Renal cortex interstitium (tissue), 11 donors: ENCODE measurements at regions not wholly inside any gene's neighbourhood (a gene's known extent, or its start where the extent isn't known, plus 50 kb on each side); places are given as distances from the start of the nearest gene placed in this dataset.
"Not testable (repeated sequence)": the region's sequence is repeated elsewhere in the genome, so short reads cannot be mapped to it uniquely, and the experiment has no call there.

Source experiments
- DNase-seq, 11 donors: peaks; one replicate each; pipeline ENCODE4 v3.0.0-alpha.2; 2013; ENCODE audit warnings: low read depth in 9 of 11, low spot score in 4 of 11; ENCODE audit errors: extremely low read depth in 1 of 11

DNA sequence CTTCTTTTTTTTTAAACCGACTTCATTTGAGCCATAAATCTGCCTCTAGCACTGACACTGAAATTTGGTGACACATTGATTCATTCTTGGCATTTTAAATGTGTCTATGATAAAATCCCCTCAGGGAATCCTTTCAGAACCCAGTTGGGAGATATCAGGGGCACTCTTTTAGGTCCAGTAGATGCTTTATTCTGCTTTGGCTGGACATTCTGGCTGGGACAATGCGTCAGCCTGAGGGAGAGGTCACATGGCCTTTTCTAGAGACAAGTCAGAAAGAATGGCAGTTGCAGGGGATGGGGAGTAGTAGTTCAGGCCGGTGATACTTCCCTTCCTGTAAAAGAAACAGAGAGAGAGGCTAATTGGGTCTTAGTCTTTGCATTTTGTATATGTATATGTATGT lies 63.1 kb downstream of the TRIM43 start:
- not testable (repeated sequence) for DNase-seq

DNA sequence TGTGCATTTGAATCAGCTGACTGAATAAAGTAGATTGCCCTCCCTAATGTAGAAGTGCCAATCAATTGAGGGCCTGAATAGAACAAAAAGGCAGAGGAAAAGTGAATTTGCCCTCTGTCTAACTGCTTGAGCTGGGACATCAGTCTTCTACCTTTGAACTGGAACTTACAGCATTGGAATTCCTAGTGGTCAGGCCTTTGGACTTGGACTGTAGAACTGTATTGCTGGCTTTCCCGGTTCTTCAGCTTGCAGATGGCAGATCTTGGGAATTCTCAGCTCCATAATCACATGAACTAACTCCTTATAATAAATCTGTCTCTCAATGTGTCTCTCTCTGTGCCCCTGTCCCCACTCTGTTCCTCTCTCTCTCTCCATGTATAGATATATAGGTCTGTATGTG lies 64.8 kb downstream of the TRIM43 start:
- DNase-seq = not testable (repeated sequence)

DNA sequence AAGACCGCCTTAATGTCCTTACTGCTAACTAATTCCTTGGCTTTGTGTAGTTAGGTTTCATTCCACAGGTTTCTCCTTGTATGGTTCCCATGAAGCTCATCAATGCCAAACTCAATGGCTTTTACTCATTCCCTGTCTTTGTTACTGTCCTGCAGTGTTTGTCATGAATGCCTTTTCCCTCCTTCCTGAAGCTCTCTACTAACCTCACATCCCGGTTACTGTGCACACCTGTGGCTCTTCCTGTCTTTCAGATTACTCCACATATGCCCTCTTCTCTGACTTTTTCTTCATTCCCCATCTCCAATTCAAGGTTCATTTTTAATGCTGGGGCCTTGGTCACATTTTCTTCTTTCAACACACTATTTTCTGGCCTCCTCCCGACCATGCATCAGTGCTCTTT lies 66.1 kb downstream of the TRIM43 start:
- not testable (repeated sequence) for DNase-seq

DNA sequence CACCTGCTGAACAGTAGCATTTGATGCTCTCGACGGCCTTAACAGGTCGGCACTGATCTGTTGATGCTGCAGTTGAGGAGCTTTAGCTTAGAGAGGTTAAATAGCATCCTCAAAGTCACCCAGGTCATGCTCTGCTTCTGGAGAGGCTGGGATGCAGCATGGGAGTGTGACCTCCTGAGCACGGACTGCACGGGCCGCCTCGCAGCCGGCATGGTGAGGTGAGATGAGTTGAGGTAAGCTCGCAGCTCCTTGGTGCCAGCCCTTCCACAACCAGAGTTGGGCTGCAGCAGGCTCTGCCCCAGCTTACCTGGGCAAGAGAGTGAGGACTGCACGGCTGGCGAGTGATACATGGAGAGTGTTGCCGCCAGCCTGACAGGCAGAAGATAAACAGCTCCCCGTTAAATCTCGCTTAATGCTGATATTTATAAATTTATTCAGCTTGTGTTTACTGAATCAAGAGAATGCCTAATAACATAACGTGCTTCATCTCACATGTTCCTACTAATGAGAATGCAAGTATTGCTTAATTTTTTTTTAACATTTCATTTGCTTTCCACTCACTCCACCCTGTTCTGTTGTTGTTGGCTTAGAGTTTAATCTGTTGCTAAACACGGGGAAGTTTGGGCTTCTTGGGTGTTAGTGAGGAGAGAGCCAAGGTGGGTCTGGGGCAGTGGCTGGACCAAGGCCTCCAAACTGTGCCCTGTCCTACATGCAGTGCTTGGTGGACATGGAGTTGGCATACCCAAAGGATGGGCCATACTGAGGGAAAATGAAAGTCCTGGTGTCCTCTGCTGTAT lies 69.2 kb downstream of the TRIM43 start:
- not testable (repeated sequence) for DNase-seq

DNA sequence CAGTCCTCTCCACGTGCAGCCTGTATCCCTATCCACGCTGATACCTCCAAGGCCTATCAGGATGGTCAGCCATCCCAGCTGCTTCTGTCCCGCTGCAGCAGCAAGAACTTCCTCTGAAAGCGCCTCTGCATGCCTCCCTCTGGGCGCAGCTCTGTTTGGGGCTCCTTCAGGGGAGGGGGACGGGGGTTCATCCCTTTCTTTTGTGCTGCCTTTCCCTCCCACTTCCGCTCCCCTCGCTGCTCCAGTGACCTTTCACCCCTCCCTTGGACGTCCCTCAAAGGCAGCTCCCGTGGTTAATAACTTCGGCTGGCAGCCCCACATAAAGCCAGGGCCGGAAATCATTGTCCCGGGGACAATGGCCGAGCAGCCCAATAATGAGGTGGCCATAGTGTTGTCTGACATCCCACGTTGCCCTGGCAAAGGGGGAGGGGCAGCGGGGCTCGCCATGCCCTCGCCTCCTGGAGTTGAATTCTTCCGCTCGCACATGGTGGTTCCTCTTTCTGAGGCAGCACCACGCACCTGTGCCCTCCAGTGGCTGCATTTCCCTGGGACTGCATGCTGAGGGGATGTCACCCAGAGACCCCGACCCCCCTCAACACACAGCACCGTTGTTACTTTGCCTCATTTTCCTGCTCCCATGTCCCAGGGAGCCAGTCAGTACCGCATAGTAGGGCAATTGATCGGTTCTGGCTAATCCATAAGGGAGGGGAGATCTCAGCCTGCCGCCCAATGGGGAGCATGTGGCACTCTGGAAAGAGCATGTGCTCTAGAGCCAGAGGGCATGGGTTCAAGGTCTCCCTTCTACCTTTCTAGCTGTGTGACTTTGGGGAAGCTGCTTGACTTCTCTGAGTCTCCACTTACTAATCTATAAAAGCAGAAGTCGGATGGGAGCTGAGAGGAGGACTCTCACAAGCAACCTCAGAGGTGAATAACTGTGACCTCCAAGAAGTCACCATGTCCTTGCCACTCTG lies 72.0 kb downstream of the TRIM43 start:
- DNase-seq = not testable (repeated sequence)

DNA sequence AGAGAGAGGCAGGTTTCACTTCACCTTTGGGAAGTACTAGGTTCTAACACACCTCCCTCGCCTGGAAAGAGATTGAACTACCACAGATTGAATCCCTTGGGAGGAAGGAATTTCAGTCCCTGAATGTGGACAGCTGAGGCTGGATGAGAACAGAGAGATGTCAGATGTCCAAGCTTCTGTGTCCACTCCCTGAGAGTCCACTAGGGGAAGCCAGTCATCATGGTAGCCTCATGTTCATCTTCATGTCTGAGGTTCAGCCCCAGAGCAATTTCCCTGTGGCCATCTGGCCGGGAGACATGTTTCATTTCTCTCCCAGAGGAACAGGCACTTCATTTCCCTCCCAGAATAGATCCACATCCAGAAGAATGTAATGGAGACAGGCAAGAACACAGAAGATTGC lies 74.8 kb downstream of the TRIM43 start:
- DNase-seq = not testable (repeated sequence)

DNA sequence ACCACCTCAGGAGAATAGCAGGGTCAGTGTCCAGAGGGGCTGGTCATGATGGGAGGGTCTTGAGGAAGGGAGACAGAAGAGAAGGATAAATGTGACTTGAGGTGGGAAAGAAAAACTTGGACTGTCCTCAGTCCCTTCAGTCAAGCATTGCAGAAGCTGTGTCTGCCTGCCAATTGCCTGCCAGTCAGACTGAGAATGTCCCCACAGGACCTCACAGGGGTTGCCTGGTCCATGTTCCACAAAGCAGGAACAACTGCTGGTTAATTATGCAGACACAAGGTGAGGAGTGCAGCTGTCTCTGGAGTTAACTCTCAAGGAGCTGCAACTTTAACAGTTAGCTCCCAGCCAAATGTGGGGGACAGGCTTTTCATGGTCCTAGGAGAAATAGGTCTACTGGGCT lies 75.7 kb downstream of the TRIM43 start:
- no peak for DNase-seq

DNA sequence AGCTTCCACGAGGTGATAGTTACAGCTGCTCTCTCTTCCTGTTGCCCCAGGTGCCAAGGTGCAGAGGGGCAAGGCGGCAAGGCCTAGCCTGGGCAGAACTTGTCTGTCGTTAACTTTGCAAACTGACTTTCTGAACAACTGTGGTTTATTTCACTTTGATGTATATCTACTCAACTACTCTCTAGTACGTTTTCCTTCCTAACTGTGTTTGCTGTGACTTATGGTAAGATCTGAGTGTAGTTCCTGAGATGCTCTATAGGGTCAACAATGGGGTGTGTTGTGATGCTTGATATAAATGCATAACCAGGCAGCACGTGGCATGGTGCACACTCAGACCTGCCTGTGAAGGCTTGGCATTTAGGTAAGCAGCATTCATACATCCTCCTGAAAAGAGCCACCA lies 77.1 kb downstream of the TRIM43 start:
- DNase-seq = not testable (repeated sequence)

DNA sequence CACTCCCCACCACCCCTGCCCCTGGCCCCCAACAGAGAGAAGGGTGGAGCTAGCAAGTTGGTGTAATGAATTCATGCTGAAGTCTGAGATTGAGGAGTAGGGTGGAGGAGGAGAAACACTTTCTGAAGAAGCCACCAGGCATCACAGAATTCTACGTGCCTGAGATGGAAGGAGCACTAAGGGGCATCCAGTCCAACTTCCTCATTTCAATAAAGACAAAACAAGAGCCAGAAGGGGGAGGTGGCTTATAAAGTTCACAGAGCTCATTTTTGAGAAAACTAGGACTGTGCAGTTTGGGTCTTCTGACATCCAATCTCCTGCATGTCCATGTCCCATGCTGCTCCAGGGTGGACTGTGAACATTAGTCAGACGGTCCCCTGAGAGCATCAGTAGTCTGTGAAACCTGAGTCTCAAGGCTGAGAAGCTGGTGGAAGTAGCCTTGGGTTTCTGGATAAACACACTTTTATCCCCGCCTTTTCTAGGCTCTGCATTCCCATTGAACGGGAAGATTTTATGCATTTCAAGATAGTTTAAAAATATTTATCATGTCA lies 77.7 kb downstream of the TRIM43 start:
- DNase-seq = no peak

DNA sequence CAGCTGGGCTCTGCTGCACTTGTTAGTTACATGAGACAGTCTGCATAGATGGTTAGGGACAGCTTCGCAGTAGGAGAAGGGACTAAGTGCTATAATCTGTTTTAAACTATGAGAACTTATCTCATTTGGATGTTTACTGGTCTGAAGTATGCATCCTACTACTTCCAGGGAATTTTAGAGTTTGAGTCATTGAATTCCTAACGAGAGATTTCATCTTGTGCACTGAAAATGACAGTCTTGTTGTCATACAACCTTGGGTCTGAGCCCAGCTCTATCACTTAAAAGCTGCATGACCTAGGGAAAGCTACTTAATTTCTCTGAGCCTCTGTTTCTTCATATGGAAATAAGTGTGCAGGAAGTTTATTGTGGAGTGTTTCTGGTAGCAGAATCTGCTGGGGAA lies 78.4 kb downstream of the TRIM43 start:
- no peak for DNase-seq

DNA sequence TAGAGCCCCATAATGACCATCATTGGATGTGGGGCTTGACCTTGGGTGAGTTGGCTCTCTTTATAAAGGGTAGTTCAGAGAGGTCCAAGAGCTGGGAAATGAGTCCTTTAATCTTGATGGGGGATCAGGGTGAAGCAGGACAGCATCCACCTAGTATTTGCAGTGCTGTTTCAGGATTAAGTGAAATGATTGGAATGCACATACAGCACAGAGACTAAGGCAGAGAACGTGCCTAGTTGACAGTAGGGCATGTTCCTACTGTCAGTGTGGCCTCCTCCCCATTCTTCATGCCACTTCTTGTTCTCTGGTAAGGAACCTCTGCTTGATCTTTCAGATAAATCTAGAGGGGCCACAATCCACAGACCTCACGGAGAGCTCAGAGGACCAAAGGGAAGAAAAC lies 78.9 kb downstream of the TRIM43 start:
- no peak for DNase-seq

DNA sequence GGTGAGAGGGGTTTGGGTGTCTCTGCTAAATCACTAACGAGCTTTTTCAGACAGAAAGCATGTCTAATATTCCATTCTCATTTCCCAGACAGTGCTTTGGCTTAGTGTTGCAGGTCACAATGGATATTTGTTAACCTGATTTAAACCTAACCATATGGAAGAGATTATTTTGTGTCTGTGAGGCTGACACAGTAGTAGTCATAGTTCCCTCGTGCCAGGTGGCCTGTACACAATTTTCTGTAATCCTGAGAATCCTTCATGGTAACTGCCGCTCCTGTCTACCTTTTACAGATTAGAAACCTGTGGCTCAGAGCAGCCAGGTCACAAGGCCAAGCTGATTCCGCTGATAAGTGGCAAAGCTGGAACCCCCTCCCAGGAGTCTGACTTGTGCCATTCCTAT lies 79.4 kb downstream of the TRIM43 start:
- DNase-seq = not testable (repeated sequence)

DNA sequence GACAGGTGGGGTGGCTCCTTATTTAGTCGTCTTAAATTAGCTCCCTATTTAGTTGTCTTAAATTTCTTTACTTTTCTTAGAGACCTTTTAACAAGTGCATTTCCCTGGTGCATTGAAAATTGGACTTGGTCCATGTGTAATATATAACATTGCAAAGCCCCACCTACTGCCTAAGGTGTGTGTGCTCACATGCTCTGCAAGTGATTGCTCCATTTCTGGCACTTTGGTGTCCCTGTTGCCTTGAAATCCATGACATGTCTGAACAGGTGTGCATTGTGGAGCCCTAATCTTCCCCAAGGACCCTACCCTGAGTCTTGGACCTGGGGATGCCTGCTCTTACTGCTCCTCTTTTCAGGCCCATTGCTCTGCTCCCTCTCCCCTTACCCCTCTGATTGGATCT lies 80.2 kb downstream of the TRIM43 start:
- DNase-seq = not testable (repeated sequence)

DNA sequence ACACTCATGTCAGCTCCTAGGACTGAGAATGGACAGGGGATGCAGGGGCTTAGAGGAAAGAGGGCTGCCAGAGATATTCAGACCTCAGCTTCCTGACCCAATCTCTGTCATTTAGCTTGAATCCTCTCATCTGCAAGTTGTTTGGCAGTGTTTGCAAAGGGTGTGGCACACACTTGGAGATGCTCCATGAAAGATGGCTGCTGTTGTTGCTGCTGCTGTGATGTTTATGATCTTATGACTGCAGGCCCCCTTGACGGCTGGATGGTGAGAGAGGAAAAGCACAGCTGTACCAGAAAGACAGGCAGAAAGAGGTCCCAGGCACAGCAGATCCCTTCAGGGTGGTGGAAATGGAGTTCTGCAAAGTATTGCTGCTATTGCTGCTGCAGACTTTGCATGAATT lies 80.7 kb downstream of the TRIM43 start:
- not testable (repeated sequence) for DNase-seq

DNA sequence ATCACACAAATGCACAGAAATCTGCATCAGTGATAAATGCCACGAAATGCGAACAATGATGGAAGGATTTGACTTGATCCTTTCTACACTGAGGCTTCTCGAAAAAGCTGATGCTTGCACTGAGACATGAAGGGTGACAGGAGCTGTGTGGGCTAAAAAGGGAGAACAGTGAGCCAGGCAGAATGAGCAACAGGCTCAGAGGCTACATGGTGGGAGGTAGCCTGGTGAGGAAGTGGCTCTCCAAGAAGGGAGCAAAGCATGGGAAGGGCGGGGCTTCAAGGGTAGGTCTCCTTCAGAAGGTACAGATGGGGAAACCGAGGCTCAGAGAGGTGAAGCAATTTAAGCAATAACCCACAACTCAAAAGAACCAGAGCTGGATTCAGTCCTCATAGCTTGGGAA lies 82.4 kb downstream of the TRIM43 start:
- DNase-seq = no peak

DNA sequence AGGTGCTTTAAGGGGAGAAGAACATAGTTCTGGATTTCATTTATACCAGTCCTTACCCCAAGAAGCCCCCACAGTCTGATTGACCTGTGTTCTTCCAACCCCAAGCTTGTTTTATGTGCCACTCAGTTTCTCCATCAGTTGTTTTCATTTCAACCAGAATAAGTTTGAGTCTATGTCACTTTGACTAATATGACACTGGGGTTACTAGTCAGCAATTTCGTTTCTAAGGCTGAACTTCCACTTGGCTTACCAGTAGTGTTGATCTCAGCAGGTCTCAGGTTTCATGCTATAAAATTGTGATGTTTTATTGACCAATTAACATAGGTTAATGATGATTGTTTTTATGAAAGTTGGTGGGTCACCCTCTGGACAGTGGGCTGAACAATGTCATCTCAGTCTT lies 84.8 kb downstream of the TRIM43 start:
- DNase-seq = not testable (repeated sequence)

DNA sequence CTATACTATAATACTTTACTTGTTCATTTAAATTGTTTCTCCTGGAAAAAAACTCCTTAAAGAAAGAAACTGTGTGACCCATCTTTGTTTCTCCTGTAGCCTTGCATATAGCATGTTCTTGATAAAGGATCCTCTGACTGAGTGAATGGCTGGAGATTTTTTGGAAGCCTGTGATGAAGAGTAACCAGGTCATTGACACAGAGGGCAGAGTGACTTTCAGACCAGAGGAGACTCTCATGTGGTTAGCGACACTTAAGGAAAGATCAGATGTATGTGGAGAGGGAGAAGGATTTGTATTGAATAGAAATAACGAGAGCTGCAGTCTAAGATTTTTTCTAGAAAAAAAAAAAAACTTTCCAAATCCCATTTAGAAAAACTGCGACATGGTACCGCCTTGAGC lies 85.5 kb downstream of the TRIM43 start:
- DNase-seq = no peak

DNA sequence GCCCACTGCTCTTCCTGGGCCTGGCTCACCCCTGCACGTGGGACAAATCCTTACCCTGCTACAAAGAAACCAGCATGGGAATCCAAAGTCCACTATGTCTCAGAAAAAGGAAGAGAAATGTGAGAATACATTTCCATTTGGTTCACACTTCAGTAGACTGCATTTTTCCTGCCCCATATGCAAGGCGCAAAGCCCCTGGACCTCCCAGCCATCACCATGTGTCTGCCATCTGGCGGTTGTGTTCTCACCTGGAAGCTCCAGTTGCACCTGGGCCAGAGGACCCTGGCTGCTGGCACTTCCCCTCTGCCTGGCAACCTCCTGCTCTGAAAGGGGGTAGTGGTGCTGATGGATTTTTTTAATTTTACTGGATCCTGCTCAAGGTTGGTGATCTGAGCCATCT lies 86.0 kb downstream of the TRIM43 start:
- not testable (repeated sequence) for DNase-seq

DNA sequence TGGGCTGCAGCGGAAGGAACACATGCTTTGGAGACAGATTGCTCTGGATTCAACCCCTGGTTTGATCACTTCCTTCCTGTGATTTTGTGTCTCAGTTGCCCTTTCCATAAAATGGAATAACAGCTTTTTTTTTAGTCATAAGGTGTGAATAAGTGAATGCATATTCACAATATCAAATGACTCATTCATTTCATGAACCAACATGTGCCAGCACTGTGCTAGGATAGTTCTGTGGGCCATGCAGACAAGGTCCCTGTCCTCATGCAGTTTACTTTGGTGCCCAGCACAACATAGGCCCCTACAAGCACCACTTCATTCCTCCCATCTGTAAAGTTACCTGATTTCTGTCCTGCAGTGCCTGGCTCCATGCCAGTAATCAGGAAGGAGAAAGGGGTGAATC lies 89.4 kb downstream of the TRIM43 start:
- not testable (repeated sequence) for DNase-seq

DNA sequence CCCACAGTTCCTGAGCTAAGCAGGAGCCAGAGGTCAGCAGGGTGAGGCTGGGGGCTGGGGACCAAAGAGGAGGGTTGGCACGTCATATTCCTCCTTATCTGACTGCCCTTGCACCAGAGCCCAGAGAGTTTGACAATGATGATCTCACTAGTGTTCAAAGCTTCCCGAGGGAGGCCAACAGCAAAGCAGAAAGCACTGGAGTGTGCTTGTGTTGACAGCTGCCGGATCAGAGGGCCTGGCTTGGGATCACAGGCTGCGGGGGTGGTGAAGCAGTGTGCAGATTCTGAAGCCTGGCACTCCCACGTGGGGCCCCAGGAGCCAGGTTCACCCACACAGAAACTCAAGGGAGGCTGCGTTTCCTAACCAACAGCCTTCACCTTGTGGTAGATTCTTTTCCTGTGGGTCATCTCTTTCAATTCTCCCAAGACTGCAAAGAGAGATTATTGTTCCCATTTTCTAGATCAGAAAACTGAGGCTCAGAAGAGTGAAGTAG lies 89.8 kb downstream of the TRIM43 start:
- peak in 2 of 11 donors; percentile 33 to 41 for DNase-seq
